Frontal cortex (tissue), 3 donors: ENCODE measurements at regions not wholly inside any gene's neighbourhood (a gene's known extent, or its start where the extent isn't known, plus 50 kb on each side); places are given as distances from the start of the nearest gene placed in this dataset.
"Not testable (repeated sequence)": the region's sequence is repeated elsewhere in the genome, so short reads cannot be mapped to it uniquely, and the experiment has no call there.

Experiments used
- DNase-seq, 2 donors: peaks; one replicate each; pipeline ENCODE4 v3.0.0; 2012; ENCODE audit warnings: low spot score in 2 of 2
- FAIRE-seq: peaks from 2 replicates; lab custom pipeline; 2012; peaks lifted over from hg19 to GRCh38; lab: Jason Lieb, UNC
- donor health status: control.
- donor health status: control.
- donor health status: control.

DNA sequence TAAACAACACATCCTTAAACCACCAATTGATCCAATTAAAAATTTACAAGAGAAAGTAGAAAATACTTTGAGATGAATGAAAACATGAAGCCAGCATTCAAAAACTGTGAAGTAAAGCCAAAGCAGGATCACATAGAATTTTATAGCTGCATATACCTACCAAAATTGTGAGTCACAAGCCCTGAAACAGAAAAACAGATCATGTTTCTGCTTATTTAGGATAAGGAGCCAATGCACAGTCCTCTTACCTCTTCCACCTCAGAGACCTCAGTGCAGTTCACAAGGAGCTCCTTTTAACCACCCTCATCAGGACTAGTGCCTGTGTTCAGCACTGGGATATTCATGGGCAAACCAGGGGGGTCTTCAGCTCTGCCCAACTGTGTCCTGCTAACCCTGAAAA lies 386.7 kb downstream of the TECRL start:
- FAIRE-seq, result no peak

DNA sequence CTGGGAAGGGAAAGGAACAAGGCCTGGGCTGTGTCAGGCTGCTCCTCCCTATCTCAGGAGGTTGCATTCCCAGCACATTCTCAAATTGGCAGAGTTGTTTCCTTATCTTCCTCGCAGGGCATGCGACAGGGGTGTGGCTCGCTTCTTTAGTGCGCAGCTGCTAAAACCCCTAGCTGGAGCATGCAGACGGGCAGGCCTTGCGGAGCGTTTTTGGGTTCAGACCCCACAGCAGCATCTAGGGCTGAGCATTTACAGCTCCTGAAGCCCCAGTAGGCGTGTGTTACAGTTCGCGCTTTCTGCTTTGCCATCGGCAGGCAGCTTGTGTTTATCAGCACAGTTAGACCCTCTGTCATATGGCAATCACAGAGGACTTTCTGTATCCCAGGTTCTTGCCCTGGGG lies 392.4 kb downstream of the TECRL start:
- FAIRE-seq (no peak), DNase-seq (no peak)

More for the DNA sequence above, 386.7 kb downstream of the TECRL start:
- DNase-seq, result no peak

DNA sequence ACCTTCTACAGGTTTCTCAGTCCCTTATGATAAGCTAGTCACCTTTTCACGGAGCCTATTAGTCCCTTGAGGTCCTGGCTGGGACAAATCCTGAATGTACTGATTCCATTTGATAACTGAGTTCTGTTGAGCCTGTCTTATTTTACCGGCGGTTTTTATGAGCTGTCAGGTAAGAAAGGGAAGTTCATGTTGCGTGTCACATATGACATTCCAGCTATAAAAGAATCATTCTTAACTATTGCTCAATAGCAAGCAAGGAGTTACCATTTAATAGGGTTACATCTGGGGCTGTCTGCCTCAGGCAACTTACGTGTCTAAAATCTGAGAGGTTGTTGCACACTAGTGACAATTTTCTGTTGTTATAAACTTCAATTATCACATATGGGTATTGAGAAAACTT lies 394.6 kb downstream of the TECRL start:
- FAIRE-seq, result no peak
- no peak for DNase-seq

DNA sequence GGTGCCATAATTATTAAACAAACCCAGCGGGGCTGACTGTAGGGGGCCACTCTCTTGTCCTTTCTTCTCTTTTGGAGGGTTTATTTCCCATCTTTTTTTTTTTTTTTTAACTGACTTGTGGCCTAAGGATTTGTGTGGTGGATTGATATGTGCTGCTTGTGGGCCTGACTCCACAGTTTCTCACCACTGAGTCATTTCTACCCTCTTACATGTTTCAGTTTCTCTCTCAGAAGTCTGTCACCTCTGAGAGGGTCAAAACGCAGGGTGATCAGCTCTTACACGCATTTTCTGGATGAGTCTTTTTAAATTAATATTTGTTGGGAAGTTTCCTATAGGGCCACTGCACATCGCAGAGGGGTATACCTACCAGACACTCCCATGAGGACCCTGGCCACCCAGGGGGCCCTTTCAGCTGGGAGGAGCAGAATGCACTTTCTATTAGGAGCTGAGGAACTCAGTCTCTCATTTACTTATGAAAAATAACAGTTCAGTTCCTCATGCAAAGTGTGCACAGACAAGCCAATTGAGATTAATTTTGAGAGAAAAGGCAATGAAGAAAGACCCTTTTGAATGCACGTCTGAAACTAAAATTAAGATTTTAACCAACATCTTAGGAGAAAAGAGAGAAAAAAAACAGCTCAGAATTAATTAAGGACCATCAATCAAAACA lies 407.9 kb downstream of the TECRL start:
- no peak for DNase-seq
- FAIRE-seq, result no peak

DNA sequence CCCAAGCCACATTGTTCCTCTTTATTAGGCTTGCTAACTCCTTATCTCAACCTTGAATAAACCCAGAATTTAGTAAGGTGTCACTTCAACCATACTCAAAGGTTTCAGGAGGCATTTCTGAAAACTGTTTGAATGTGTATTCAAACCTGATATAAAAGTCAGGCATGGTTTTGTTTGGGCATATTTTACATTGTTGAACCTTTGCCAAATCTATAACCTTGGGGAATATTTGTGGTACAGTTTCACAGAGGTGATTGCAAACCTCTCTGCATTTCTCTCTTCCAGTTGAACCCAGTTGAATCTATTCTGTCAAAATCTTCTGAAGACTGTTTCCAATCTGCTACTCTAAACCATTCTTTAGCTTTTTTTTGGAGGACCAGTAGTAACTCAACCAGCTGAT lies 409.0 kb downstream of the TECRL start:
- DNase-seq, result no peak
- FAIRE-seq, result no peak

DNA sequence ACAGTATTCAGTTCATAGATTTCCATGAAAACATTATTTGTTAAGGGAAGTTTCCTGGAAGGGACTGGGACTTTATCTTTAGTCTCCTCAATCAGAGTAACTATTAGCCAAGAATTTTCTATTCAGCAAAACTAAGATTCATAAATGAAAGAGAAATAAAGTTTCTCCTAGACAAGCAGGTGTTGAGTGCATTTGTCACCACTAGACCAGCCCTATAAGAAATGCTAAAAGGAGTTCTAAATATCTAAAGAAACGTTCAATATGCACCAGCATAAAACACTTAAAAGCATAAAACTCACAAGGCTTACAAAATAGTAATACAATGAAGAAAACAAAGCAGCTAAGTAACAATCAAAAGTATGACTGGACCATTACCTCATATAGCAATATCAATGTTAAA lies 423.0 kb downstream of the TECRL start:
- no peak for FAIRE-seq
- DNase-seq, result no peak

DNA sequence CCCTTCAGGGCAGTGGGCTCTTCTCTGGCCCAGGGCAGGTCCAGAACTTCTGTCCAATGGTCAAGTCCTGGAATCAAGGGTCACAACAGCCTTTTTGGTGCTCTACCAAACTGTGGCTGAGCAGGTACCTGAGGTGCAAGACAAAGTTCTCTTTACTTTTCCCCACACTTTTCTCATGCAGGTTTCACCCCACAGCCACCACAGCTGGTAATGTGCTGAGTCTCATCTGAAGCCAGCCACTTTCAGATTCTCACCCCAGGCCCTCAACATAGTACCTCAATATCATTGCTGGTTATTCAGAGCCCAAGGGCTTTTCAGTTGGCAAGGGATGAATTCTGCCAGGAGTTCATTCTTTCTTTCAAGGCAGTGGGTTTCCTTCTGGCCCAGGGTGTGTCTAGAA lies 426.0 kb downstream of the TECRL start:
- FAIRE-seq (no peak), DNase-seq (no peak)

DNA sequence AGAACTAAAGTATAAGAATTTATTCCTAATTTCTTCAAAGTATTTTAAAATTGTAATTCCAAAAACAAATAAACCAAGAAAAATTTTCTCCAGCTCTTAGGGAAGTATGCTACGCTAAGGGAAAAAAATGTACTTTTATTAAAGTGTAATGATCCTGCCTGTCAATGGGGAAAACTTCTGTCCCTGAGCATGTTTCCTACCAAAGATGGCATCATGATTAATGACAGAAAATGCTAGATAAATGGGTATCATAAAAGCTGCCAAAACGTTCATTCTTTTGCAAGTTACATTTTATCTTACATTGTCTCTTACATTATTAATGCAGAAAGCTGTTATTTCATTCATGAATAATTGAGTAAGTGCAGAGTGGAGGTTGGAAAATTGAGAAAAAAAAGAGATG lies 443.4 kb downstream of the TECRL start:
- no peak for FAIRE-seq
- DNase-seq, result no peak

DNA sequence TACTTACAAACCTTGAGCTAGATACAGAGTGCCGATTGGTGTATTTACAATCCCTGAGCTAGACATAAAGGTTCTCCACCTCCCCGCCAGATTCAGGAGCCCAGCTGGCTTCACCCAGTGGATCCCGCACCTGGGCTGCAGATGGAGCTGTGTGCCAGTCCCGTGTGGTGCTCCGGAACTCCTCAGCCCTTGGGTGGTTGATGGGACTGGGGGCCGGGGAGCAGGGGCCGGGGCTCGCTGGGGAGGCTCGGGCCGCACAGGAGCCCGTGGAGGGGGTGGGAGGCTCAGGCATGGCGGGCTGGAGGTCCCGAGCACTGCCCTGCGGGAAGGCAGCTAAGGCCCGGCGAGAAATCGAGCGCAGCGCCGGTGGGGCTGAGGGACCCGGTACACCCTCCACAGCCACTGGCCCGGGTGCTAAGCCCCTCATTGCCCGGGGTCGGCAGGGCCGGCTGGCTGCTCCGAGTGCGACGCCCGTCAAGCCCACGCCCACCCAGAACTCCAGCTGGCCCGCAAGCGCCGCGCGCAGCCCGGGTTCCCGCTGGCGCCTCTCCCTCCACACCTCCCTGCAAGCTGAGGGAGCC lies 466.5 kb downstream of the TECRL start:
- not testable (repeated sequence) for FAIRE-seq

DNA sequence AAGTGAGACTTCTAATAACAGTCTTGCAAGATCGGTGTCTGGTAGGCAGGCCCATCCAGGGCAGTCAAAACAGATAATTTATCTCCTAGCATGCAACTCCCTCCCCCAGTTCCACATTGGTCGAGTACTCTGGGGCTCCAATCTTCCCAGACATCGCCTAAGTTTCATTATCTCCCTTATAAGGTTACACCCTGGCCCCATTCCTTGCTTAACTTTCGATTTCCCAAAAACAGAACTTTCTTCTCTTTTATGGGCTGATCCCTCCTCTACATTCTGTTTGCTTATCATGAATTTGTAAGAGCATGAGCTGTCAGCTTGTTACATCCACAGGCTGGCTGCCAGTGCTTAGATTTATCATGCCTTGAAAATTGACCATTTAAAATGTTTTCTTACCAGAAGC lies 471.3 kb downstream of the TECRL start:
- no peak for FAIRE-seq
- no peak for DNase-seq

More for the DNA sequence above, 466.5 kb downstream of the TECRL start:
- DNase-seq, result not testable (repeated sequence)

DNA sequence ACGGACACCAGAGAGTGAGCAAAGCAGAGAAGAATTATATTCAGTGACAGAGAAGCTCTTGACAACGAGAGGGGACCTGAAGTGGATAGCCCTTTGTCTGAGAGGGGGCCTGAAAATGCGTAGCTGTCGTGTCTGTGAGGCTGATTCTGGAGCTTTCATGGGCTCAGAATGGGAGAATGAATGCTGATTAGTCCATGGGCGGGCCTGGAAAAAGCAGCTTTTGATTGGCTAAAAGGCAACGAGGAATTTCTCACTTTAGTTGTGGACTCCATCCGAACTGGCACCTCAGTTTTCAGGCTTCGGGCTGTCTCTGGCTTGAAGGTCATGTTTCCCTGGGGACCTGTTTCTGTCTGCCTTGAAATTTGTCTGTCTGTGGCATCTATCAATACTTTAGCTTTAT lies 487.1 kb downstream of the TECRL start:
- no peak for DNase-seq

DNA sequence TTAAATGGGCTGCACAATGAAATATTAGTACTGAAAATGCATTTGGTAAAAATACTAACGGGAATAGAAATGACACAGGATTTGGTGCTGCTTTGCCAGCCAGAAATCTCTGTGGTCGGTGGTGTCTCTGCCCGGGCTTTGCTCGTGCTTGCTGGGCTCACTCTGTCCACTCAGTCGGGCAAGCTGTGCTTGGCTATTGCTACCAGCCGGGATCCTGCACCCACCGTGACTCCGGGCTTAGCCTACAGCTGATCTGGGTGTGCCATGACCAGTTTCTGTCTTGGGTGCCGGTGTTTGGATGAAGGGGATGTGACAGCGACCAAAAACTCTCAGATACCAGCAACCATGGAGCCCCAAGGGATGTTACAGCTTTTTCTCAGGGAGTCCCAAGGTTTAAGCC lies 487.7 kb downstream of the TECRL start:
- FAIRE-seq (no peak), DNase-seq (no peak)

More for the DNA sequence above, 487.1 kb downstream of the TECRL start:
- FAIRE-seq, result no peak

DNA sequence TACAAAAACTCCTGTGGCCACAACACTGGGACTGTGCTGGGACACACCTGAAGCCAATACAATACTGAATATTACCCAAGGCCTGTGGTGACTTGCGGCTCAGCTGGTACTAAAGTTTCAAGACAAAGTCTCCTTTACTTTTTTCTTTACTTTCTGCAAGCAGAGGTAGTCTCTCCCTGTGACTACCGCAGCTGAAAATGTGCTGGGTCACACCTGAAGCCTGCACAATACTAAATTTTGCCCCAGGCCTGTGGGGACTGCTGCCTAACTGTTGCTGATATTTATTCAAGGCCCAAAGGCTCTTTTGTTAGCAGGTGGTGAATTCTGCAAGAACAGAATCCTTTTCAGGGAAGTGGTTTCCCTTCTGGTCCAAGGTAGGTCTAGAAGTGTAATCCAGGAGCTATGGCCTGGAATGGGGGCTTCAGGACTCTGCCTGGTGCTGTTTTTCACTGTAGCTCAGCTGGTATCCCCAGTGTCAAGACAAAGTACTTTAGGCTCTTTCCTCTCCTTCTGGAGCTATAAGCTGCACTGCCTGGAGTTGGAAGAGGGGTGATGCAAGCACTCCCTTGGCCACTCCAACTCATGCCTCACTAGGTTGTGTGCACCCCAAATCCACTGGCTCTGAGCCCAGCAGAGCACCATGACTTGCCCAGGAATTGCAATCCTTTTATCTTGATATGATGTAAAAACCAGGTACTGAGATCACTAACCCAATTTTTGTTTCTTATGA lies 489.4 kb downstream of the TECRL start:
- FAIRE-seq, result no peak
- DNase-seq, result no peak

DNA sequence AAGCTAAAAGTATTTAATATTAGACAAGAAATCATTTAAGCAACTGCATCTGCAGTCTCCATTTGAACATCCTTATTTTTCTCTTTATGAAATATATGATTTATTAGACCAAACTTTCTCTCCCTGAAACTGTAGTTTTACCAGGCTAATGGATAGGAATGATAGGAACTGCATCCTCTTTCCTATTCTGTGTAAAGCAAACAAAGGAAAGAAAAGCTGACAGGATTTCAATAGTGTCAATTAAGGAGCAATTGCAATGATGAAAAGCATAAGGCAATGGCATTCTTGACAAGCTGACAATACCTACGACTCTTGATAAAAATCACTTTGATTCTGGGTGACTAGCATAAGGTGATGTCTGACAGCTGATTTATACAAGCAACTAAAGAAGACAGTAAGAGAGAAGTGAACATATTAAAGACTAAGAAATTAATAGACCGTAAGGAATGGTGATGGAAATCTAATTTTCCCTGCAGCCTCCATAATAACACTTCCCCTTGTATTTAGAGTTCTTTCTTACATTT lies 502.5 kb downstream of the TECRL start:
- FAIRE-seq (no peak), DNase-seq (no peak)

DNA sequence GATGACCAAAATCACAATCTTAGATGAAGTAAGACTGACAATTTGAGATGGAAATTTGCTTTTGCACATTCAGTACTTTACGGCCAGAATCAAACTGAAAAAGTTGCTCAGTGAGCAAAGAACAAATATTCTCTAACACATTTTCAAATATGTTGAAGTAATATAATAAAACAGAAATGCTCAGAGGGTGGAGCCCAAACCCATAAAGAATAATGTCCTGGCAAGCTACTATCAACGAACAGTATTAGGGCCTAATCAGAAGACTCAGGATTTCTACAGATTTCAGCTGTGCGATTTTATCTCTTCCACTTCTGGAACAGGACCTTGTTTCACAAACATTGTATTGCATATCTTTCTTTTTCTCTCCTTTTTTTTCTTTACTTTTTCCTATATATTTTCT lies 505.0 kb downstream of the TECRL start:
- no peak for DNase-seq
- no peak for FAIRE-seq

DNA sequence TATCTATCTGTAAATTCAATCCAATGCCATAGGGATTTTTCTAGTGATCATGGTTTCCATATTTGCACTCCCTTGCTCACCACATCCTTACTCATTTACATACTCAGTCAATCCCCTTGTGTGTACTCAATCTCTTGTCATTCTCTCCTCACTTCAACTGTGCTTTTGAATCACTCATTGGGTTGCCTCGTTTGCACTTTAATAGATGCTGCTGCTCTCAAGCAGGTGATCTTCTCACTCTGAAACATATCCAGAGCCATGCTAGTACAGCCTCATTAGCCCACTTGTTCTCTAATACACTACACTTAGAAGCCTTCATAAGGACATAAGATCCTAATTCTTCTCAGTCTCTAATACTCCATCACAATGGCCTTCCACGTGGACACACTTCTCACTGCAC lies 507.9 kb downstream of the TECRL start:
- no peak for DNase-seq
- FAIRE-seq, result no peak

DNA sequence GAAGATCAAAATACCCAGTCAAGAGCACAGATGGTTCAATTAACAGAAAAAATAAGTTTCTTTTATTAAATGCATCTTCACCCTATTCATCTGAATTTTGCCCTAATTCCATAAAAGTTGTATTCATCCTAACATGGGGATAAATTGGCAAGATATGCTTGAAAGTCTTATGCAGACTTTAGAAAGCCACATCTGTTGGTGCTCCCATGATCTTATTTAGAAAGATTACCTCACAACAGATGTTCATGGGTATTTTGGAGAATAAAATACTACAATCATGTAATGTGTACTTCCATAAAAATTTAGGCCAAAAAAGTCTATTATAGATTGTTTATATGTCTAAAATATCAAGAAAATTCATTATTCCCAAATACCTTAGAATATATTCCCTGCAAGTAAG lies 510.3 kb downstream of the TECRL start:
- DNase-seq, result no peak
- no peak for FAIRE-seq

DNA sequence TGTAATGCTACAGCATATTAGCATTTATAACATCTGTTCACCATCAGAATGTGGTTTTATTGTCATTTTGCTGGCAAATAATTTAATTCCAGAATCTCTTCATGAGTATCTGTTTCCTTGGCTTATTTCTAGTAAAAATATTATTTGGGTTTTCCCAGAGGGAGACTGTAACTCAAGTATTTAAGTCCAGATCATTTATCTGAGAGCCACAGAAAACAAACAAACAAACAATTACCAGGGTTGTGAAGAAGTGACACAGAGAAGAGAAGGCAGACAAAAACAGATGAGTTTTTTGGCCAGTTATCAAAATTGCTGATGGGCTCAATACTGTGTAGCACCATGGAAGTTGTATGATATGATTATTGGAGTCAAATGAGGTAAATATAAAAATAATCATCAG lies 515.1 kb downstream of the TECRL start:
- DNase-seq, result no peak
- no peak for FAIRE-seq

DNA sequence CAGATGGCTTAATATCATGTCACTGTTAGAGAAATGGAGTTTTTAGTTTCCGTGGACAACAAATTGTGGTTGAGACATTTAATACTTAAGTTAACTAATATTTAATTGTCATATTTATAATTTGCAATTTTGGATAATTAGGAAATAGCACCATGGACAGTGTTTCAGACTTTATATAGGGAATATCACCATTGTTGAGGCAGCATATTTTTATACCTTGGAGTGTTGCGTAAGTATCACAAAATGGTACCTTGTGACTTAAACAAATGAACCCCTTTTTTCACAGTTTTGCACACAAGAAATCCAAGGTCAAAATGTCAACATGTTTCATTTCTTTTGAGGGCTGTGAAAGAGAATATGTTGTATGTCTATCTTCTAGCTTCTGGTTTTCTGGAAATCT lies 539.9 kb downstream of the TECRL start:
- FAIRE-seq, result no peak

DNA sequence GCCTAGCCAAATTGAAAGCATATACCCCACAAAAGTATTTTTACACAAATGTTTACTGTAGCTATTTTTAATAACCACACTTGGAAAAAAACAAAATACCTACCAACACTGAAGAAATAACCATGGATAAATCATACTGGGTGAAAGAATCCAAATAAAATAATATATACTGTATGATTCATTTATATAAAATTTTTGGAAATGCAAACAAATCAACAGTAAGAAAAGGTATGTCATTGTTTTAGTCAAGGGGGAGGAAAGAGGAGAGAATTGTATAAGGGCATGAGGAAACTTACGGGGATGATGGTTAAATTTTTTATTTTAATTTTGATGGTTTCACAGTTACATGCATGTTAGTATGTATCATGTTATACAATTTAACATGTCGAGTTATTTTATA lies 557.8 kb downstream of the TECRL start:
- DNase-seq (no peak), FAIRE-seq (no peak)

More for the DNA sequence above, 539.9 kb downstream of the TECRL start:
- no peak for DNase-seq

DNA sequence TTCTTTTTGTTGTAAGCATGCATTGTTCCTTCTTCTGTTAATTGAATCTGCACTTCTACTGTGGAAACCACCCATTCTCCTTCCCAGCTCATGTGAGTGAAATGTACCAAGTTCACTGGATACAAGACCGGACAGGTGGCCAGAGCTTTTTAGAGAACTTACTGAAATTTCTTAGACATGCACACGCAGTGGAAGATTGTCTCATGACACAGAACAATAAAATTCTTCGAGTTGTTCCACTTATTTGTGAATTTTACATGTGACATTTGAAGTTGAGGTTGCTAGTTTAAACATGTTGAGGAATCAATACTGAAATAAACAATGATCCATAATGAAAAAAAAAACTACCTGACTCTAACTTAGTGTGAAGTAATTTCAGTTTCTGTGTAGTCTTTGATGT lies 568.0 kb downstream of the TECRL start:
- no peak for DNase-seq
- FAIRE-seq, result no peak
